GM21390 (cell line): ENCODE measurements at regions not wholly inside any gene's neighbourhood (a gene's known extent, or its start where the extent isn't known, plus 50 kb on each side); places are given as distances from the start of the nearest gene placed in this dataset.
"Not testable (repeated sequence)": the region's sequence is repeated elsewhere in the genome, so short reads cannot be mapped to it uniquely, and the experiment has no call there.

Experiments
- ATAC-seq: cut with Tn5 transposase; IDR thresholded peaks from one replicate; pipeline ENCODE4 v1.9.1; 2021; ENCODE audit not compliant: unreplicated experiment

GRCh38 chr18:43936176-43936575 lies 658.9 kb upstream of the SYT4 start:
- no peak for ATAC-seq

GRCh38 chr18:43949291-43949690 lies 672.0 kb upstream of the SYT4 start:
- no peak for ATAC-seq

- no peak for ATAC-seq
Observed at GRCh38 chr18:43950062-43950461, 672.8 kb upstream of the SYT4 start.

GRCh38 chr18:43952398-43952797 lies 675.1 kb upstream of the SYT4 start:
- no peak for ATAC-seq

GRCh38 chr18:43961722-43962121 lies 684.4 kb upstream of the SYT4 start:
- ATAC-seq, result no peak

- ATAC-seq, result no peak
Observed at GRCh38 chr18:43964666-43965065, 687.4 kb upstream of the SYT4 start.

- ATAC-seq, result no peak
Observed at GRCh38 chr18:43965691-43966090, 688.4 kb upstream of the SYT4 start.

- no peak for ATAC-seq
Observed at GRCh38 chr18:43970656-43971055, 693.4 kb upstream of the SYT4 start.

GRCh38 chr18:43978174-43978573 lies 700.9 kb upstream of the SYT4 start:
- ATAC-seq, result no peak

- no peak for ATAC-seq
Observed at GRCh38 chr18:43982582-43982981, 698.1 kb upstream of the SETBP1 start.

GRCh38 chr18:43987061-43987460 lies 693.6 kb upstream of the SETBP1 start:
- not testable (repeated sequence) for ATAC-seq

- ATAC-seq, result no peak
Observed at GRCh38 chr18:43992741-43993140, 687.9 kb upstream of the SETBP1 start.

- ATAC-seq, result no peak
Observed at GRCh38 chr18:43994381-43994780, 686.3 kb upstream of the SETBP1 start.

- ATAC-seq, result no peak
Observed at GRCh38 chr18:44013871-44014270, 666.8 kb upstream of the SETBP1 start.

GRCh38 chr18:44025421-44025820 lies 655.3 kb upstream of the SETBP1 start:
- no peak for ATAC-seq

GRCh38 chr18:44028109-44028508 lies 652.6 kb upstream of the SETBP1 start:
- no peak for ATAC-seq

- ATAC-seq, result no peak
Observed at GRCh38 chr18:44031063-44031462, 649.6 kb upstream of the SETBP1 start.

GRCh38 chr18:44033144-44033701 lies 647.5 kb upstream of the SETBP1 start:
- ATAC-seq, result no peak

- no peak for ATAC-seq
Observed at GRCh38 chr18:44035554-44035953, 645.1 kb upstream of the SETBP1 start.

- no peak for ATAC-seq
Observed at GRCh38 chr18:44036501-44036900, 644.2 kb upstream of the SETBP1 start.

- no peak for ATAC-seq
Observed at GRCh38 chr18:44039216-44039615, 641.5 kb upstream of the SETBP1 start.

- no peak for ATAC-seq
Observed at GRCh38 chr18:44039826-44040225, 640.9 kb upstream of the SETBP1 start.

- ATAC-seq, result no peak
Observed at GRCh38 chr18:44041553-44041952, 639.1 kb upstream of the SETBP1 start.

GRCh38 chr18:44041961-44042360 lies 638.7 kb upstream of the SETBP1 start:
- ATAC-seq, result no peak
